GM12878 (cell line): ENCODE measurements at regions not wholly inside any gene's neighbourhood (a gene's known extent, or its start where the extent isn't known, plus 50 kb on each side); places are given as distances from the start of the nearest gene placed in this dataset.

ENCODE experiments used
- JUNB ChIP-seq: IDR thresholded peaks from 2 replicates; pipeline ENCODE4 v1.6.1; 2016; ENCODE audit warnings: antibody characterized with exemption, mild to moderate bottlenecking
- SMC3 ChIP-seq: IDR thresholded peaks from 2 replicates; pipeline ENCODE4 v1.6.1; 2011; ENCODE audit warnings: low read length, improper control_type of control experiment, borderline replicate concordance
- SP1 ChIP-seq: IDR thresholded peaks from one replicate; pipeline ENCODE4 v1.6.1; 2011; ENCODE audit warnings: low read depth, low read length
- SREBF1 ChIP-seq: IDR thresholded peaks from 2 replicates; pipeline ENCODE4 v1.6.1; 2012; ENCODE audit warnings: mild to moderate bottlenecking, low read length
- TF ChIP-seq, protein P1 (sequence below), 3 experiments: IDR thresholded peaks in 2 of 3; conservative IDR thresholded peaks in 1 of 3; 2 replicates each; pipeline ENCODE4 v1.5.1; 2011; ENCODE audit warnings: low read depth in 3 of 3, low read length in 3 of 3, mild to moderate bottlenecking in 3 of 3, control low read depth in 2 of 3, moderate library complexity in 2 of 3, inconsistent platforms in 1 of 3, mixed read lengths in 1 of 3; ENCODE audit not compliant: control insufficient read depth in 2 of 3, insufficient read depth in 1 of 3; ENCODE audit errors: extremely low read depth in 1 of 3

DNA sequence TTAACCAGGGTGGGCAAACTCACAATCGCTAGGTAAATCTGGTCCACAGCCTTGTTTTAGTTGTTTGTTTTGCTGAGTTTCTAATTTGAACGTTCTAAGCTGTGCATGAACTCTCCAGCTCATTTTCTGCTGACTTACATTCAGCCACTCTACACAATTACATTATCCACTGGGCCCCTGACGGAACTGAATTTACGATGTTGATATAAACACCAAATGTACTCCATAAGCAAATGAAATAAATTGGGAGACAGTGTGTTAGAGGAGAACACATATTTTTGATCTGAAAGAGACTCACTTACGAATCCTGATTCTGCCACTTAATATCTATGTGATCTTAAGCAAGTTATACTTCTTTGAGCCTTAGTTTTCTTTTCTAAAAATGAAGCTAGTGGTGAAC lies 393.4 kb downstream of the ZNF608 start:
- TF ChIP-seq, protein P1, sequence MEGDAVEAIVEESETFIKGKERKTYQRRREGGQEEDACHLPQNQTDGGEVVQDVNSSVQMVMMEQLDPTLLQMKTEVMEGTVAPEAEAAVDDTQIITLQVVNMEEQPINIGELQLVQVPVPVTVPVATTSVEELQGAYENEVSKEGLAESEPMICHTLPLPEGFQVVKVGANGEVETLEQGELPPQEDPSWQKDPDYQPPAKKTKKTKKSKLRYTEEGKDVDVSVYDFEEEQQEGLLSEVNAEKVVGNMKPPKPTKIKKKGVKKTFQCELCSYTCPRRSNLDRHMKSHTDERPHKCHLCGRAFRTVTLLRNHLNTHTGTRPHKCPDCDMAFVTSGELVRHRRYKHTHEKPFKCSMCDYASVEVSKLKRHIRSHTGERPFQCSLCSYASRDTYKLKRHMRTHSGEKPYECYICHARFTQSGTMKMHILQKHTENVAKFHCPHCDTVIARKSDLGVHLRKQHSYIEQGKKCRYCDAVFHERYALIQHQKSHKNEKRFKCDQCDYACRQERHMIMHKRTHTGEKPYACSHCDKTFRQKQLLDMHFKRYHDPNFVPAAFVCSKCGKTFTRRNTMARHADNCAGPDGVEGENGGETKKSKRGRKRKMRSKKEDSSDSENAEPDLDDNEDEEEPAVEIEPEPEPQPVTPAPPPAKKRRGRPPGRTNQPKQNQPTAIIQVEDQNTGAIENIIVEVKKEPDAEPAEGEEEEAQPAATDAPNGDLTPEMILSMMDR (IDR thresholded peaks at IDR 0.05 in 2 of 3, conservative IDR thresholded peaks at IDR 0.05 in 1 of 3; ENCODE audit: control insufficient read depth in 2 of 3, extremely low read depth in 1 of 3, insufficient read depth in 1 of 3, low read depth in 3 of 3, low read length in 3 of 3) = no peak
- TF ChIP-seq JUNB (no peak), SREBF1 (no peak), SP1 (no peak), SMC3 (no peak)
